ENCODE measurements at regions not wholly inside any gene's neighbourhood (a gene's known extent, or its start where the extent isn't known, plus 50 kb on each side); places are given as distances from the start of the nearest gene placed in this dataset.
A peak's percentile ranks its signal among the peaks of the same experiment; 100 is the strongest.

DNA sequence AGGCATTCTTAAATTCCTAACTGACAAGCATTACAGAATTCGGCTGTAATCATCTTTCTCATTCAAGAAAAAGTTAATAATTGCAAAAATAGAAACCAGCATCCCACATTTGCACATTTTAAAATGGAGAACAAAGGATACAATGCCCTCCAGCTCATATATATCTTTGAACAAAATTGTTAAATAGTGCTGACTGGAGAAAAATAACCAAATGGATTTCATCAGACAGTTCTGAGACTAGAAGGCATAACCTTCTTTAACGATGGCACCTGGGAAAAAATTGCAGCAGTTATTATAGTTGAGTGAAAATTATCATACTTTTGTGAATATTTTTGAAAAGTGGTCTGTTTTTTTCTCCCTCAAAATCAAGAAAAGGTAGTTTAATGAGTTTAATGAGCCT lies 138.9 kb upstream of the CDH19 start:
- intact Hi-C loops (cut with DNase I, micrococcal nuclease) = no loop called here
- DNase-seq (no peak), ATAC-seq (no peak)

DNA sequence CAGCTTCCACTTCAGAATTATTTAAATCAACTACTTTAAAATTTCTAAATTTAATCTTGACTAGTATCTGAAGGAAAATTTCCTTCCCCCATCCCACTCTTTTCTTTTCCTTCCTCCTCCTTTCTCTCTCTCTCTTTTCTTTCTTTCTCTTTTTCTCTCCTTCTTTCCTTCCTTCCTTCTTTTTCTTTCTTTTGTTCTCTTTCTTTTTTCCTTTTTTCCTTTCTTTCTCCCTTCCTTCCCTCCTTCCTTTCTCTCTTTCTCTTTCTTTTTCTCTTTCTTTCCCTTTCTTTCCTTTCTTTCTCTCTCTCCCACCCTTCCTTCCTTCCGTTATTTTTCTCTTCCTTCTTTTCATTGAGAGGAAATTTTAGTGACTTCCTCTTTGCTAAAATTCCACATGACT lies 132.0 kb upstream of the CDH19 start:
- intact Hi-C loops (cut with DNase I, micrococcal nuclease) = loop anchor here in 1 of 2 donors (10.0 kb wide), 1 partner anchor 61 kb away; no protein-coding TSS in a partner anchor
- ATAC-seq (no peak), DNase-seq (no peak)

DNA sequence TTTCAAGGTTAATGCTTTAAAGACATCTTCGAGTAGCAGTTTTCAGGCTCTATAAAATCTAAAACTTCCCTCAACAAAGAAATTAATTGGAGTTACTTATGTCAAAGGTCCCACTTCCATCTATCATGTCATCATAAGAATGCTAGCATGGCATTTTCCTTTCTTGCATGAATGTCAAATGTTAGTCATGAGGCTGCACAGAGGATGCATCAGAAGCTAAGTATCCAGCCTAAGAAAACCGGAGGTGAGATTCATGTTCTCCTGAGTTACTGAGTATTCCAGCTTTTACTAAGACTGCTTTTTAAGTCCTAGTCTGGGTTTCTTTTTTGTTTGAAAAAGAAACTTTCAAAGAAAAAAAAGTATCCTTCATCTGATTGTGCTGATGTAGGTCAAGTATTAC lies 130.6 kb upstream of the CDH19 start:
- ATAC-seq (no peak), DNase-seq (no peak)
- intact Hi-C loops (cut with DNase I, micrococcal nuclease) = loop anchor here in 1 of 2 donors (10.0 kb wide), 1 partner anchor 60 kb away; no protein-coding TSS in a partner anchor

DNA sequence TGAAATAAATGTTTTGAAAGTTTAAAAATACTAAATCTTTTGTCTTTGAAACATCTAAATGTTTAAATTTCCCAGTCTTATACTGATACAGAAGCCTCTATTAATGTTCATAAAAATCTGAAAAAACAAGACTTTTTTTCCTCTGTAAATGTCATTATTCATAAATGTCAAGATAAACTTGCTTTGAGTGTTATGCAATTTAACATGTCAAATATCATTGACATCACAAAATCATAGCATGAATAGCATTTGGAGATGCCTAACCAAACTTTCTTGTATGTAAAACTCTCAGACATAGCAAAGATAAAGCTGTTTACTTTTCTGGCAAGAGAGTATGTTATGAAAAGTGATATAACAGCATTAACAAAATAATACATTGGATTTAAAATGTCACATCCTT lies 128.0 kb upstream of the CDH19 start:
- intact Hi-C loops (cut with DNase I, micrococcal nuclease) = loop anchor here in 1 of 2 donors (10.0 kb wide), 1 partner anchor 57 kb away; no protein-coding TSS in a partner anchor
- DNase-seq = no peak

DNA sequence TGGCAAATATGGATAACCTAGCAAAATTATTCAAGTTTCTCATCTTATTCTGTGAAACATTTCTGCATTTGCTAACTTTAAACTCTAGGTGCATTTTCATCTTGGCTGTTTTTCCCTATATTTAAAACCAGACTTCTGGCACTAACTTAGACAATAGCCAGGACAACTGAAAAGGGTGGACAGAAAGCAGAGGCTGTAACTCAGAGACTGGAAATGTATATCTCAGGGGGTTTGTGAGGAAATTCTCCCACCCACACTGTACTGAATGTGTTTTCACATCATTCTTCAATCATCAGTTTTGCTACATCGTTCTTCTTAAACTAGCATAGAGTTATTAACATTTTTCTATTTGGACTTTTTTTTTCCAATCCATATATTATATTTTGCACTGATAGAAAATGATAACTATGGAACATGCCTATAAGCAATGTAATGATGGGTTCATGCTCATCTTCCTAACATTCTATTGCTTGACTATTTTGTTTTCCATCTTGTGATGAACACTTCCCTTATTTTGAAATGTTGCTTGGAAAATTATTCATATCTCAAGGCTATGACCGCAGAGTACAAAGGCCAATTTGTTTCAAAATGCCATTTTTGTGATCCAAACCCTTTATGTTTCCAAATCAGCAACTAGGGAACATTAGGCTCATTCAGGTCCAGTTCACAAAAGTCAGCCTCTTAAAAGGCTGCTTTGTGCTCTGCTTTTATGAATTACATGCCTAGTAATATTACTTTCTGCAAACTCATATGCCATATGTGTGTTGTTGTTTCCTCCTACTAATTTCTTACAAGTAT lies 125.8 kb upstream of the CDH19 start:
- no peak for DNase-seq
- ATAC-seq = no peak
- intact Hi-C loops (cut with DNase I, micrococcal nuclease) = loop anchor here in 1 of 2 donors (10.0 kb wide), 1 partner anchor 55 kb away; no protein-coding TSS in a partner anchor

More for the DNA sequence above, 128.0 kb upstream of the CDH19 start:
- no peak for ATAC-seq

DNA sequence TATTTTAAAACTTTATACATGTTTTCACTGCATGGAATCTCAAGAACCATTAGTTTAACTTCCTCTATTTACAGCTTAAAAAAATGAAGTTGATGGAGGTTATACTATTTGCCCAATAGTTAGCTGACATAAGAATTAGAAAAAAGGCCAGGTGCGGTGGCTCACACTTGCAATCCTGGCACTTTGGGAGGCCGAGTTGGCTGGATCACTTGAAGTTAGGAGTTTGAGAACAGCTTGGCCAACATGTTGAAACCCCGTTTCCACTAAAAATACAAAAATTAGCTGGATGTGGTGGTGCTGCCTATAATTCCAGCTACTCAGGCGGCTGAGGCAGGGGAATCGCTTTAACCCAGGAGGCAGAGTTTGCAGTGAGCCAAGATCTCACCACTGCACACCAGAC lies 125.1 kb upstream of the CDH19 start:
- ATAC-seq (no peak), DNase-seq (no peak)
- intact Hi-C loops (cut with DNase I, micrococcal nuclease) = no loop called here

DNA sequence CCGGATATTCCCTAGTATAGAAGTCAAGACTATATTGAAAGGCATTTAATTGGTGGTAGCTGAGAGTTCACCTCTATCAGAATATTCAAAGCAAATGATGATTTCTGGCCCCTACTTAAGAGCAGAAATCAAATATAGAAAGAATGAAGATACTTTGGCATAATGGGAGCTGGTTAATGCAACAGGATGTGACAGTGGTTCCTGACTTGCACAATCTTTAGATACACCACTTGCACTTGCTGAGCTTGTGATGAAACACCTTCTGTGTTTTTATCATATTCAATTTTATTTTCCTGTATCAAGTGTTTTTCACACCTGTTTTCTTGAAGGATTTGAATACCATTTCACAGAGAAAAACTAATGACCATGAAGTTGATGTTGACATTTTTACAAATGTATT lies 124.1 kb upstream of the CDH19 start:
- DNase-seq (no peak), ATAC-seq (no peak)
- intact Hi-C loops (cut with DNase I, micrococcal nuclease) = no loop called here

DNA sequence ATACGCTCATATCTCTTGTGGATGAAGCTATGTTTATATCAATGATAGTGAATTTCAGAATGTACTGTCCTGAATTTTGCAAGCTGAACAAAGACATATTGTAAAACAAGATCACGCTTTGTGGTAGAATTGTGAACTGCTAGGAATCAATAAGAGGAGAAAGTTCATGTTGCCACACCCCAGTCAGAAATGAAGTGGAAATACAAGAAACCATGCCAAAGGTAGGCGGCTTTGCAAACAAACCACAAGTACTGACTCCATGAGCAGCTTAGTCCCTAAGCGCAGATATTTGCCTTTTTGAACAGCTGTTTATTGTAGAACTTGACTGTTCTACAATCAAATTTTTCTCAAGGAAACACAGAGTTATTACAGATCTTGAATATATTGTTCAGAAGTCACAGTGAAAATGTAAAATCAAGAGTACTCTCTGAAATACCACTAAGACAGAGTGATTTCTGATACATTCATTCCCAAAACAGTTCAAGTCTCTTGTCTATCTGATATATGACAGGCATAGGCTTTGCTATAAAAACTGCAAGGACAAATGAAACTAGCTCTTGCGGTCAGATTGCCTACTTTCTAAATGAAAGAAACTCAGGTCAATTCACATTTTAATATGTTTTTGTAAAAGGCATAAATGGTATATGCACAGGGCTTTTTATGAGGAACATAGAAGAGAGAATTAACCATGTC lies 120.9 kb upstream of the CDH19 start:
- DNase-seq (peak; percentile 22 to 54), ATAC-seq (peak; percentile 99)
- intact Hi-C loops (cut with DNase I, micrococcal nuclease) = no loop called here

DNA sequence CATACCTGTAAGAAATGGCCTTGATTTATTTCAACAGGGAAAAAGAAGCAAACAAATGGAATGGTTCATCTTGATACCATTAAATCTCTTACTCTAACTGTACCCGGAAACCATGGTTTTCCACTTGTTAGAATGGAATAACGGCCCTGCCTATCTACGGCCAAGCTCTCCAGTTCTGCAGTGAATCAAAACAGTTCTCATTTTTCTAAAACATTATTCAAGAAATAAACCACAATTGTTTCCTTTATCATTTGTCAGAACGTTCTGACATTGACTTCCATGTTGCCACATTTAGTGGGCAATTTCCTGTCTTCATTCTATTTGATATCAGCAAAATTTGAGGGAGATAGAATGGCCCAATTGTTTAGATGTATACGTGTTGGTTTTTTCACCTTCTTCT lies 118.8 kb upstream of the CDH19 start:
- intact Hi-C loops (cut with DNase I, micrococcal nuclease) = no loop called here
- DNase-seq (no peak), ATAC-seq (no peak)

DNA sequence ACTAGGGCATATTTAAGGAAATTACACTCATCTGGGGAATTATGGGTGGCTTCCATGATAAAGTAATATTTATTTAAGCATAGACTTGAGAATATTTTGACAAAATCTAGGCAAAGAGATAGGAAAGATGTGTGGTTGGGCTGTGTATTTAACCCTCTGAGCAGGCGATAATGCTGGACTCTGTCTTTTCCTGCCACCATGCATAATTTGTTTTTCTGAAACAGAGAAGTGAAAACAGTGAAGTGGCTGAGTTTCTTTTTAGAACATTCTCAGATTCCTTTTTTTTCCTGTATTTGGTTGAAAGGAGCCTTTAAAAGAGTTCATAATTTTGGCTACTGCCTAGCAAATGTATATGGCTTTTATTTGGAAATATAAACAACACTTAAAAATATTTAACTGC lies 104.8 kb upstream of the CDH19 start:
- intact Hi-C loops (cut with DNase I, micrococcal nuclease) = no loop called here
- ATAC-seq = no peak

DNA sequence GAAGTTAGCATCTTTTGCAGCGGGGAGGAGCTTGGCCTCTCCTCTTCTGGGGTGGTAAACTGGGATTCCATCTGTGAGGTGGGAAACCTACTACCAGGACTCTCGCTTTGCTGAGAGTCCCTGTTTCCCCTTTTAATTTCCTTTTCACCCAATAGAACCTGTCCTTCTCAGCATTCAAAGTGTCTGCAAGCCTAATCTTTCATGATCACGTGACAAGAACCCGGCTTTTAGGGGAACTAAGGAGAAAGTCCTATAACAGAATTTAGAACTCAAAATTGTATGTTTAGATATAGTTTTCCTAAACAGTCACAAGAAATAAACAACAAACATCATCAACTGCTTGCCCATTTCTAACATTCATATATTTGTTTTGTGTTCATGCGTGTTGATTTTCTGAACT lies 103.6 kb upstream of the CDH19 start:
- DNase-seq = no peak
- no peak for ATAC-seq
- intact Hi-C loops (cut with DNase I, micrococcal nuclease) = no loop called here

More for the DNA sequence above, 104.8 kb upstream of the CDH19 start:
- no peak for DNase-seq

DNA sequence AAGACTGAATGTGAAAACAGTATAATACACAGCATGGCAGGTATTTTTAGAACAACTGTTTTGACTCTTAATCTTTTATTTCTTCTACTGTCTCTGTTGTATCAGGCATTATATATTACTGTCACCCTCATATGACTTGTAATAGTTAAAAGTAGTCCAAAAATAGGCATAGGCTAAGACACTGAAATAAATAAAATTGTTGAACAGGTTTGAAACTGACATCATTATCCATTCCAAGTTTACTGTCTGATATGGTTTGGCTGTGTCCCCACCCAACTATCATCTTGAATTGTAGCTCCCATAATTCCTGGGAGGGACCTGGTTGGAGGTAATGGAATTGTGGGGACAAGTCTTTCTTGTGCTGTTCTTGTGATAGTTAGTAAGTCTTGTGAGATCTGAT lies 91.4 kb upstream of the CDH19 start:
- no peak for DNase-seq
- intact Hi-C loops (cut with DNase I, micrococcal nuclease) = no loop called here

DNA sequence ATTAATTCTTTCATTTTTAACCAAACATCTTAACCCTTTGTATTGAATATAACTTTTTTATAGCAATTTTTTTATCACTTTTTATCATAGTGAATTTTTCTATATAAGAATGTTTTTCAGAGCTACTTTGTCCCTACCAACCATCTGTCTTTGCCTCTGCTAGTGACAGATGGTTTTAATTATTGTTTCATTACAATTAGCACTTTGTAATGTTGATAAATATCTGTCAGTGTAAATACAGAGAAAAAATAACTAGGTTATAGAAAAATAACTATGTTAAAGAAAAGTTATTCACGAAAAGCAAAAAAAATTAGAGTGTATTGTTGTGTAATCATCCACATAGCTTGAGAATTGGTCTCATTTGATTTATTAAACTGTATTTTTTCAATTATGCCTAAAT lies 91.0 kb upstream of the CDH19 start:
- intact Hi-C loops (cut with DNase I, micrococcal nuclease) = no loop called here

More for the DNA sequence above, 91.4 kb upstream of the CDH19 start:
- no peak for ATAC-seq

DNA sequence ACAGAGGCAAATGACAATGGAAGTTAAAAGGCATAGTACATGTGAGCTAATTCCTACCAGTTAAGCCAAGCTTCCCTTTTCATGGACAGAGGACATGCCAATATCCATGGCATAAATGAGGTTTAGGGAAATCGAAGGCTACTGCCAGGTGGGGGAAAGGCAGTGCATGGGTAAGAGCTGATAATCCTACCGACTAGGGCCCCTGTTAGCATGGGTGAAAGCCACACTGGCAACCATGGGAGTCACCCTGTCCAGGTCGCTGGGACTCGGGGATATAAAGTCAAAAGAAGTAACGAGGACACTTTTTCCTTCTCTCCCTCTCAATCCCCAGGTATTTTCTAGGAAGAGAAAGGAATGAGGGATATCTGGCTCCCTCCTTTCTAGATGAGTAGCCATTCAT lies 83.7 kb upstream of the CDH19 start:
- intact Hi-C loops (cut with DNase I, micrococcal nuclease) = no loop called here
- DNase-seq (no peak), ATAC-seq (no peak)

More for the DNA sequence above, 91.0 kb upstream of the CDH19 start:
- no peak for DNase-seq
- no peak for ATAC-seq

DNA sequence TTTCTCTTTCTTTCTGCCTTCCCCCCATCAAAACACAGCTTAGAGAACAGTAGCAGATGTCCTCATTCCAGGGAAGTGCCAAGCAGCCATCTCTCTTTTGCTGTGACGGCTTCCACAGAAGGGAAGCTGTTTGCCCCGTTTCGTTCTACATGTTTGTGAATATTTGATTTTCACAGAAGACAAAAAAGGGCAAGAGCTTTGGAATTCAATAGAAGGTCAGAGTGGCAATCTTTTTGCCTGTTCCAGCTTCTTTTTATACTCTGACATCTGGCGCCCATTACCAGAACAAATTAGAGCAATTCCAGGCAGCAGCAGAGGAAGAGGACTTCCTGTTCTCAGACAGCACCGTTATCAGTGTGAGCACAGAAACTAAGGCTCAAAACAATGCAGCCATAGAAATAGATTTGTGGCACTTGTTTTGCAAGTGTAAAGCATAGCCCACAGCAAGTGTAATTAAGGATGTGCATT lies 79.0 kb upstream of the CDH19 start:
- no peak for ATAC-seq
- intact Hi-C loops (cut with DNase I, micrococcal nuclease) = no loop called here
- DNase-seq = no peak

DNA sequence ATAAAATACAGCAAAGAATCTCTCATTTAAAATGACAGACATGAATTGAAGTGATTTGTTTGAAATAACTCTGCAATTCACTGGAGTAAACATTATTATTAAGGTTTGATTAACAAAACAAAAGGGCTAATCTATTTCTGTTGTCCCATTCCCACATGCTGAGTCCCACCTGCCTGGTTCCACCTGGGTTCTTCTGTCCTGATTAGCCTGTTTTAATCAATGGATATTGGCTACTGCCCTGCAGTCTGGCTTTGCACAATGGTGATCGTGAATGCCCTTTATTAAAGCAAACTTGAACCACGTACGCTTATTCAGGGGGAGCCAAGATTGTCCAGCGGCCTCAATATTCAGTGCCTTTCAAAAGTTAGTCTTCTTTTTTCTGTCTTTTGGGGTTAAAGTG lies 72.8 kb upstream of the CDH19 start:
- intact Hi-C loops (cut with DNase I, micrococcal nuclease) = loop anchor here in 1 of 2 donors (10.0 kb wide), 1 partner anchor 58 kb away; no protein-coding TSS in a partner anchor
- ATAC-seq (no peak), DNase-seq (no peak)

DNA sequence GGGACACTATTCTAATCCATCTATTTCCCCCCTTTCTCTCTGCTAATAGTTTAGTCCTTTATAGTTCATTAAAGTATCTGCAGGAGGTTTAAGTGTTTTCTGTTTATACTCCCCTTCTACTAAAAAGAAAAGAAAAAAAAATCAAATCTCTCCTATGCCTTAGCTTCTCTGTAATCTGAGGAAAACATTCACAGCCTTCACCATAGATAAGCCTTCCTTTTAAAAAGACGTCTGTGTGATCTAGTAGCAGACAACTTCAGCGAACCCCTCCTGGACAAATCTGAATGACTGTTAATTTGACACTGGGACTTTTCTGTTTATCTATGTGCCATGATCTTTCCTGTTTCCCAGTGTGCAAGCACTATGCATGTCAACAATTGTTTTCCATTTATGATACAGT lies 70.4 kb upstream of the CDH19 start:
- intact Hi-C loops (cut with DNase I, micrococcal nuclease) = loop anchor here in 1 of 2 donors (10.0 kb wide), 1 partner anchor 61 kb away; no protein-coding TSS in a partner anchor
- ATAC-seq (no peak), DNase-seq (no peak)

DNA sequence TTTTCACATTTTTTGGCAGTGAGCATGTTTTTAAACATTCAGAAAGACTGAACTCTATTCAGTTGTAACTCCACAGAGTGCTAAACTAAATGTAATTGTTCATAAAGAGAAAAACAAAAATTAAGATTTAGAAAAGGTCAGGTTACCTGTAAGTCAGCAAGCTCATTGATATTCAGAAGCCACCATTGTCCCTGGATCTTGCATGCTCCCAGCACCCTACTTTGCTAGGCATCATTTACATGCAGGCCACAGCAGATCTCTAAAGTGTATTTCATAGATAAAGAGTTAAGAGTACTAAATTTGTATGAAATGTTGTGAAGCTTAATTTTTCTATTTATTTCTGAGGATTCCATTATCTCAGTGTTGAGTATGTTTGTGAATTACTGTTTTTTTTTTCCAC lies 64.8 kb upstream of the CDH19 start:
- intact Hi-C loops (cut with DNase I, micrococcal nuclease) = no loop called here
- no peak for ATAC-seq
- DNase-seq = no peak

DNA sequence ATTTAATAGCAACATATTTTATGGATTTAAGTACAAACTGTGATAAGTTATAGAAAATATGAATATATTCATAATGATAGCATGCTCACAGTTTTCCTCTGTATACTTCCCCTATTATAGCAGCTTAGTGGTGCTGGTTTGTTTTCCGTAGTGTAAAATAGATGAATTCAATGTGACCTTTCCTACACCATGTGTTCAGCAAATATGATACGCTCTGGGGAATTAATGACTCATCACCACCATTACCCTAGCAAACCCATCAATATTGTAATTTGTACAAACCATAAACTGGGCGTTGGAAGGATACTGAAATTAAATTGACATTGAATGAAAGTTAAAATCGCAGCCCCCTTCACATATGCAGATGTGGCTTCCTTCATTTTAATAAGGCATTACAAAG lies 58.7 kb upstream of the CDH19 start:
- intact Hi-C loops (cut with DNase I, micrococcal nuclease) = no loop called here

DNA sequence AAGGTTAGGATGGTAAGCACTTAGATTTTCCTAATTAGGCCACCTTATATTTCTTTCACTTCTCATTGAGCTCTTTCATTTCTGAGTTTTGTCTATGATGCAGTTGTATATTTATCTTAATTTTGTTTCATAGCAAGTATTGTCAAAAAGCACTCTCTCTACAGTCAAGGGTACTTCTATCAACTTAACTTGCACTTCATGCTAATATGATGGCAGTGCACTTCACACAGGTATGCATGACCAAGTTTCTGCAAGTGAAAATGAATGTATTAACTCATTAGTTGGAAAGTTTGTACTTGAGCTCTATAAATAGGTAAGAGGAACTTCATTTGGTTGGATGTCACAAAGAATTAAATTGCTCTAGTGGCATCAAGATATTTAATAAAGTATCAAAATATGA lies 51.5 kb upstream of the CDH19 start:
- no peak for ATAC-seq
- DNase-seq = no peak
- intact Hi-C loops (cut with DNase I, micrococcal nuclease) = no loop called here

More for the DNA sequence above, 58.7 kb upstream of the CDH19 start:
- ATAC-seq = no peak
- no peak for DNase-seq

Data from left colon (tissue), 2 donors.